ENCODE measurements at regions not wholly inside any gene's neighbourhood (a gene's known extent, or its start where the extent isn't known, plus 50 kb on each side); places are given as distances from the start of the nearest gene placed in this dataset.

- CTCF ChIA-PET (ENCODE audit: partially characterized antibody): interaction anchor here (1.0 kb wide), 1 partner anchor 1348 kb away, joined by 3 read pairs; no protein-coding TSS in a partner anchor
- no peak for FAIRE-seq
- no peak for TF ChIP-seq POLR2AphosphoS5 (IDR thresholded peaks at IDR 0.05; ENCODE audit: low read depth, low read length)
- no peak for TF ChIP-seq SP4 (IDR thresholded peaks at IDR 0.05; ENCODE audit: low read length)
- TF ChIP-seq GTF2F1 (IDR thresholded peaks at IDR 0.05; ENCODE audit: borderline replicate concordance, low read depth, low read length): no peak
- no peak for TF ChIP-seq JUN (IDR thresholded peaks at IDR 0.05; ENCODE audit: low read depth, low read length)
- TF ChIP-seq EGR1 (IDR thresholded peaks at IDR 0.05; ENCODE audit: borderline replicate concordance, low read depth, low read length): no peak
- TF ChIP-seq RXRA (IDR thresholded peaks at IDR 0.05; ENCODE audit: insufficient read depth, low read depth, low read length): no peak
- TF ChIP-seq CTCF (IDR thresholded peaks at IDR 0.05; ENCODE audit: control extremely low read depth in 1 of 3, insufficient read depth in 1 of 3, low read depth in 1 of 3, low read length in 3 of 3): no peak
- TF ChIP-seq BCL11A (IDR thresholded peaks at IDR 0.05; ENCODE audit: low read depth in 2 of 2, low read length in 2 of 2): no peak
- TF ChIP-seq SAP30 (IDR thresholded peaks at IDR 0.05; ENCODE audit: insufficient read depth, insufficient replicate concordance, low read length): no peak
- no peak for TF ChIP-seq RFX5 (IDR thresholded peaks at IDR 0.05; ENCODE audit: borderline replicate concordance, low read depth, low read length)
- no peak for TF ChIP-seq ZNF274 (IDR thresholded peaks at IDR 0.05; ENCODE audit: borderline replicate concordance, extremely low read depth, low read length)
- no peak for TF ChIP-seq POLR2A (IDR thresholded peaks at IDR 0.05; ENCODE audit: control extremely low read depth in 1 of 2, low read depth in 2 of 2, low read length in 2 of 2)
- TF ChIP-seq HDAC6 (IDR thresholded peaks at IDR 0.05; ENCODE audit: low read depth, low read length): no peak
These were observed 255.3 kb upstream of the TSHZ3 start for GRCh38 chr19:31604493-31605040.

More at GRCh38 chr19:31604493-31605040, 255.3 kb upstream of the TSHZ3 start:
- DNase-seq (ENCODE audit: low read depth in 1 of 2, low spot score in 2 of 2): no peak
- Histone ChIP-seq H3K4me2 (ENCODE audit: insufficient read depth in 1 of 2, low read depth in 2 of 2, low read length in 2 of 2) (no peak overlapping the region), H4K20me1 (replicated peaks in 1 of 2; ENCODE audit: control insufficient read depth in 1 of 2, insufficient read depth in 2 of 2, low read length in 2 of 2) (no peaks in the 10 kb centered on the region), H3K23ac (ENCODE audit: insufficient read length) (no peak overlapping the region), H2BK120ac (replicated peaks; ENCODE audit: low read depth, low read length) (no peak overlapping the region), H3K27ac (ENCODE audit: low read depth, low read length) (no peak overlapping the region), H3K27me3 (replicated peaks in 1 of 4; ENCODE audit: control insufficient read depth in 3 of 4, extremely low read depth in 1 of 4, insufficient read depth in 3 of 4, low read length in 3 of 4) (no peaks in the 10 kb centered on the region), H2AFZ (ENCODE audit: low read length) (no peak overlapping the region), H2BK12ac (ENCODE audit: low read depth, low read length) (no peak overlapping the region), H3K36me3 (ENCODE audit: control insufficient read depth in 2 of 4, insufficient read depth in 4 of 4, low read length in 3 of 4) (no peaks in the 10 kb centered on the region), H2BK5ac (ENCODE audit: low read depth, low read length) (no peak overlapping the region), H3K14ac (ENCODE audit: insufficient read length) (no peak overlapping the region), H3K9me3 (ENCODE audit: insufficient read depth in 2 of 2, low read depth in 1 of 2, low read length in 1 of 2) (no peaks in the 10 kb centered on the region), H2BK15ac (ENCODE audit: low read length) (no peak overlapping the region), H3K56ac (replicated peaks; ENCODE audit: insufficient read length, low read depth, low read length) (no peak overlapping the region), H2BK20ac (ENCODE audit: low read length) (no peak overlapping the region), H3K23me2 (ENCODE audit: low read depth, low read length) (no peaks in the 10 kb centered on the region), H2AK5ac (ENCODE audit: low read depth, low read length) (no peak overlapping the region), H3K79me2 (ENCODE audit: control insufficient read depth in 1 of 2, insufficient read depth in 2 of 2, low read length in 2 of 2) (no peaks in the 10 kb centered on the region), H3K4me1 (replicated peaks in 1 of 4; ENCODE audit: control insufficient read depth in 3 of 4, insufficient read depth in 4 of 4, low read length in 3 of 4) (no peaks in the 10 kb centered on the region), H3K4ac (replicated peaks; ENCODE audit: insufficient read length, low read depth, low read length) (no peak overlapping the region), H4K5ac (ENCODE audit: insufficient read length, low read depth, low read length) (no peak overlapping the region), H3K4me3 (ENCODE audit: extremely low read depth in 1 of 4, insufficient read depth in 2 of 4, low read depth in 3 of 4, low read length in 4 of 4) (no peak overlapping the region), H3K9ac (replicated peaks in 1 of 4; ENCODE audit: extremely low read depth in 1 of 4, low read depth in 3 of 4, low read length in 3 of 4) (no peak overlapping the region), H4K8ac (ENCODE audit: extremely low read depth, insufficient read depth, low read length) (no peak overlapping the region), H3K79me1 (ENCODE audit: low read depth, low read length) (no peaks in the 10 kb centered on the region), H4K91ac (replicated peaks; ENCODE audit: insufficient read length, low read length) (no peak overlapping the region), H3K18ac (ENCODE audit: extremely low read depth, low read length) (no peak overlapping the region)
- POLR2A ChIA-PET (ENCODE audit: partially characterized antibody): no interaction called here
- 93% methylated on average over 10 of the region's 10 CpGs; no CpG with 5 or more reads in 1 of the 2 experiments for WGBS, 2 experiments (ENCODE audit: extremely low coverage in 1 of 2, insufficient coverage in 1 of 2, insufficient read length in 1 of 2, insufficient replicate concordance in 2 of 2, low coverage in 1 of 2, low lambda C conversion rate in 2 of 2, missing lambda C conversion rate in 1 of 2)
